Muscle of leg (tissue), 3 donors: ENCODE measurements at regions not wholly inside any gene's neighbourhood (a gene's known extent, or its start where the extent isn't known, plus 50 kb on each side); places are given as distances from the start of the nearest gene placed in this dataset.

ENCODE experiments used
- DNase-seq: peaks from one replicate; pipeline ENCODE4 v3.0.0; 2013
- H3K27ac ChIP-seq: one replicate; pipeline ENCODE4 v1.5.1; 2013; ENCODE audit warnings: mild to moderate bottlenecking, low read length, control low read depth
- H3K27me3 ChIP-seq: one replicate; pipeline ENCODE4 v1.6.1; 2013; ENCODE audit warnings: low read length; ENCODE audit not compliant: control insufficient read depth, insufficient read depth
- H3K36me3 ChIP-seq: one replicate; pipeline ENCODE4 v1.6.1; 2013; ENCODE audit warnings: low read length; ENCODE audit not compliant: control insufficient read depth, insufficient read depth
- H3K4me1 ChIP-seq: one replicate; pipeline ENCODE4 v1.6.1; 2013; ENCODE audit warnings: low read length; ENCODE audit not compliant: control insufficient read depth, insufficient read depth
- H3K4me3 ChIP-seq: one replicate; pipeline ENCODE4 v1.5.1; 2013; ENCODE audit warnings: low read length, control low read depth
- H3K9me3 ChIP-seq: replicated peaks from 2 replicates; pipeline ENCODE4 v1.6.1; 2013; ENCODE audit warnings: low read depth, low read length; ENCODE audit not compliant: control insufficient read depth
- WGBS: methylation state at CpG from one replicate; pipeline ENCODE4 v1.1.5; 2013; ENCODE audit warnings: missing lambda C conversion rate; ENCODE audit not compliant: insufficient coverage; 5-methylcytosine and 5-hydroxymethylcytosine counted together

DNA sequence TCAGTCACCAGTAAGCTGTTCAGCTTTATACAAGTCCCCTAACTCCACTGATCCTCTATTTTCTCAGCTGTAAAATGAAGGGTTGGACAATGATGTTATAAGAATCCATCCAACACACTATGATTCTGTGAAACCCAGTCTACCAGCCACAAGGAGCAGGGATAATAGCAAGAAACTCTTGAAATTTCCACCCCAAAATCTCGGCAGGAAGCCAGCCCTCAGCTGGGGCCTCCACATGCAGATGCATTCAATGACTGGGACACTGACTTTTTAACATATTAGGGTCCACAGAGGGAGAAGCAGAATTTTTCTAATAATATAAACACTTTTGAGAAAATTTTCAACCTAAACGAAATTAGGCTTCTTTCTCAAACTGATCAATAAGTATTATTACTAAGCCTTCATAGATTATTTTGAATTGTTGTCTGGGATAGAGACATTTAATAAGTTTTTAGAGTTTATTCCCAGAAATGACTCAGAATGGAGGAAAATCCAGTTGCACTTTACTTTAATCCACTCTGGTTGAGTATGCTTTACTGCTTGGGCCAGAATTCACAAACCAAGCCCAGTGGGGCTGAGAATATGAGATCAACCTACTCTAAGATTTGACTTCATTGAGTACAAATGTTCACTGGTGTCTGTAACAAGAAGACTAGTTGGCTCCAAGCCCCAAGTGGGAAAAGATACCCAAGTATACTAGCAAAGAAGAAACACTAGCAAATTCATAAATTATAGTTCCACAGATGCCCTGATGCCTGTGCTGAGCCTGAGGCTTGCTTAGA, 168.6 kb downstream of the C7orf25 start:
- DNase-seq = peak; percentile 69
- H3K36me3 ChIP-seq = no peaks in the 10 kb centered on the region
- H3K27me3 ChIP-seq = no peaks in the 10 kb centered on the region
- no peaks in the 10 kb centered on the region for H3K9me3 ChIP-seq
- peaks cover 27% of the 10 kb centered on the region for H3K4me1 ChIP-seq
- H3K4me3 ChIP-seq = no peak overlapping the region
- WGBS = no CpG with 5 or more reads among the region's 2 CpGs
- peak overlapping the region; percentile 79 for H3K27ac ChIP-seq

DNA sequence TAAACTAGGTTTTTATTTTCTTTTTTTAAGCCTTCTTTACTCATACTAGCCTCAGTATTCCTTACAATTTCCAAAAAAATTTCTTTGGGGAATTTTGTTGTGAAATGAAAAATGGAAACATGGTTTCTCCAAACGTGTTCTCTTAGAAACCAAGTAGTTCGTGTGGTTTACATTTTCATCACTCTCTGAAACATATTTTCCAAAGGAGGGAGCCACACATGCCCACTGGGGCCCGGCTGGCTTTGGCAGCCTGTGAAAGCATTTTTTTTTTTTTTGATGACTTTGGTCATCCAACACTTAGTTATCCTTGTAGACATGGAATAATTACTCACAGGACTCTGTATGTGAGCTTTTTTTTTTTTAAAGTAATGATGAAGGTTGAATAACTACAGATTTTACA, 169.6 kb downstream of the C7orf25 start:
- Histone ChIP-seq H3K4me3 (no peak overlapping the region), H3K9me3 (no peaks in the 10 kb centered on the region), H3K4me1 (peaks cover 25% of the 10 kb centered on the region), H3K36me3 (no peaks in the 10 kb centered on the region), H3K27ac (peak overlapping the region; percentile 0), H3K27me3 (no peaks in the 10 kb centered on the region)
- DNase-seq = peak; percentile 53
- no CpG with 5 or more reads among the region's 3 CpGs for WGBS

- peaks cover 18% of the 10 kb centered on the region for H3K4me1 ChIP-seq
- no peaks in the 10 kb centered on the region for H3K36me3 ChIP-seq
- H3K4me3 ChIP-seq = no peak overlapping the region
- H3K27ac ChIP-seq = peak overlapping the region; percentile 84
- H3K27me3 ChIP-seq = no peaks in the 10 kb centered on the region
- peak; percentile 87 for DNase-seq
- WGBS = 33% methylated on average over 2 of the region's 3 CpGs
- H3K9me3 ChIP-seq = no peaks in the 10 kb centered on the region
Measured at GRCh38 chr7:42740408-42740807, 171.5 kb downstream of the C7orf25 start.

GRCh38 chr7:42739638-42740037, 172.2 kb downstream of the C7orf25 start:
- Histone ChIP-seq H3K27ac (peak overlapping the region; percentile 84), H3K4me3 (no peak overlapping the region), H3K27me3 (no peaks in the 10 kb centered on the region), H3K4me1 (peaks cover 17% of the 10 kb centered on the region), H3K9me3 (peaks cover 3% of the 10 kb centered on the region), H3K36me3 (no peaks in the 10 kb centered on the region)
- DNase-seq = peak; percentile 96
- WGBS = 55% methylated on average over 4 of the region's 8 CpGs

DNA sequence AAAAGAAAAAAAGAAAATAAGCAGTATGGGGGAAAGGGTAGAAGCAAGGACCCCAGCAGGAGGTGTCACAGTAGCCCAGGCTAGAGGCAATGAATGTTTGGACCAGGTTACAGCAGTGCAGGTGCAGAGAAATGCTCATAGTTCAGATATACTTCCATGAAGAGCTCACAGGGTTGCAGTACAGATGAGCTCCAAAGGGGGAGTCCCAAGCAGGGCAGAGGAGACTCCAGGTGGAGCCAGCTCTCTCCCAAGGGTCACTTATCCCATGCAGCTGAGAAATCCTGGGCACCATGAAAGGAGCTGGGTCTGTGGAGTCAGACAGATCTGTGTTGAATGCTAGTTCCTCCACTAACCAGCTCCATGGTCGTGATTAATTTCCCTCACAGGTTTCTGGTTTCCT, 174.9 kb downstream of the C7orf25 start:
- Histone ChIP-seq H3K9me3 (peaks cover 3% of the 10 kb centered on the region), H3K27ac (no peak overlapping the region), H3K4me3 (no peak overlapping the region), H3K36me3 (no peaks in the 10 kb centered on the region), H3K27me3 (no peaks in the 10 kb centered on the region), H3K4me1 (peaks cover 13% of the 10 kb centered on the region)
- WGBS = no CpG with 5 or more reads among the region's 1 CpG
- DNase-seq = no peak

- Histone ChIP-seq H3K9me3 (peaks cover 3% of the 10 kb centered on the region), H3K27me3 (no peaks in the 10 kb centered on the region), H3K4me3 (no peak overlapping the region), H3K4me1 (peaks cover 11% of the 10 kb centered on the region), H3K36me3 (no peaks in the 10 kb centered on the region), H3K27ac (no peak overlapping the region)
- no peak for DNase-seq
- WGBS = no CpG with 5 or more reads among the region's 2 CpGs
Measured at GRCh38 chr7:42735081-42735480, 176.8 kb downstream of the C7orf25 start.

- Histone ChIP-seq H3K4me1 (peaks cover 7% of the 10 kb centered on the region), H3K27me3 (no peaks in the 10 kb centered on the region), H3K4me3 (no peak overlapping the region), H3K36me3 (no peaks in the 10 kb centered on the region), H3K27ac (peak overlapping the region; percentile 35), H3K9me3 (peaks cover 3% of the 10 kb centered on the region)
- WGBS = 43% methylated on average over 1 of the region's 2 CpGs
- peak; percentile 66 for DNase-seq
Measured at GRCh38 chr7:42734568-42734967, 177.3 kb downstream of the C7orf25 start.

DNA sequence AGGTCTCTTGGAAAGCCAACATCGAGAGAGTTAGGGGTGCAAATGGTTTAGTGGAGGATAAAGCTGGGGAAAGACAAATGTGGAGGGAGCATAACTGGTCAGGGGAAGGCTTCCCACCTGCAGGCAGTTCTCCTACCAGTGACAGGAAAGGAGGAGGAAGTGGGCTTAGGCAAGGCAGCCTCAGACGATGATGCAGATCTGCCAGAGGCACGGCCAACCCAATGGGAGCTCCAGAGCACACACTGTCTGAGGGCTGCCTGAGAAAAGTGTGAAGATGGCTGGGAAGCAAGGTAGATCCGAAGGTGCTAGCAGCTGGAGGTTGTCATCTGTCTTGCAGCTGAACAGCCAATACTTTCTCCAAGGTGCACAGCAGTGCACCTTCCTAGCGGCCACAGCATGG, 178.8 kb downstream of the C7orf25 start:
- DNase-seq = no peak
- Histone ChIP-seq H3K27ac (no peak overlapping the region), H3K36me3 (no peaks in the 10 kb centered on the region), H3K9me3 (peaks cover 3% of the 10 kb centered on the region), H3K4me1 (peaks cover 2% of the 10 kb centered on the region), H3K4me3 (no peak overlapping the region), H3K27me3 (no peaks in the 10 kb centered on the region)
- WGBS = 79% methylated on average over 5 of the region's 5 CpGs

- peaks cover 2% of the 10 kb centered on the region for H3K4me1 ChIP-seq
- peak; percentile 84 for DNase-seq
- H3K27me3 ChIP-seq = no peaks in the 10 kb centered on the region
- H3K27ac ChIP-seq = no peak overlapping the region
- peaks cover 3% of the 10 kb centered on the region for H3K9me3 ChIP-seq
- WGBS = no CpG with 5 or more reads among the region's 1 CpG
- no peak overlapping the region for H3K4me3 ChIP-seq
- no peaks in the 10 kb centered on the region for H3K36me3 ChIP-seq
Measured at GRCh38 chr7:42730586-42730985, 181.3 kb downstream of the C7orf25 start.

GRCh38 chr7:42729053-42729765, 182.7 kb downstream of the C7orf25 start:
- H3K36me3 ChIP-seq = no peaks in the 10 kb centered on the region

More at GRCh38 chr7:42729053-42729765, 182.7 kb downstream of the C7orf25 start:
- peaks cover 2% of the 10 kb centered on the region for H3K4me1 ChIP-seq
- H3K27me3 ChIP-seq = no peaks in the 10 kb centered on the region
- no peak overlapping the region for H3K27ac ChIP-seq
- DNase-seq = no peak
- H3K4me3 ChIP-seq = no peak overlapping the region
- no peaks in the 10 kb centered on the region for H3K9me3 ChIP-seq
